GM18519 (cell line): ENCODE measurements at regions not wholly inside any gene's neighbourhood (a gene's known extent, or its start where the extent isn't known, plus 50 kb on each side); places are given as distances from the start of the nearest gene placed in this dataset.

ENCODE experiments used
- ATAC-seq: cut with Tn5 transposase; IDR thresholded peaks from one replicate; pipeline ENCODE4 v1.9.1; 2021; ENCODE audit warnings: mild to moderate bottlenecking, moderate library complexity; ENCODE audit not compliant: unreplicated experiment, low FRiP score

DNA sequence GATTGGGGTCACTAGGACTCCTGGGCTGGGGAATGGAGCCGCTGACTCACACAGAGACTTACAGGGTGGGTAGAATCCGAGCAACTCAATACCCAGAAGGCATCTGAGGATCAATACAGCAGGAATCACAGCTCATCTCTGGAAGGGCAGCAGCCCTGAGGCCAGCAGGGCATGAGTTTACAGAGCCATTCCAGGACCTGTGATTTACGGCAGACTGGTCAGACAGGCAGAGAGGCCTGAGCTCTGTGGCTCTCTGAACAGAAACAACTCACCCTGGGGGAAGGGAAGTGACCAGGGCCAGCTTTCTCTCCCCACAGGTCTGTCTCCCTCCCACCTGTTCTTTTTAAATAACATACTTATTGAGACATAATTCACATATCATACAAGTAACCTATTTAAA, 88.2 kb upstream of the CXCL12 start:
- no peak for ATAC-seq

DNA sequence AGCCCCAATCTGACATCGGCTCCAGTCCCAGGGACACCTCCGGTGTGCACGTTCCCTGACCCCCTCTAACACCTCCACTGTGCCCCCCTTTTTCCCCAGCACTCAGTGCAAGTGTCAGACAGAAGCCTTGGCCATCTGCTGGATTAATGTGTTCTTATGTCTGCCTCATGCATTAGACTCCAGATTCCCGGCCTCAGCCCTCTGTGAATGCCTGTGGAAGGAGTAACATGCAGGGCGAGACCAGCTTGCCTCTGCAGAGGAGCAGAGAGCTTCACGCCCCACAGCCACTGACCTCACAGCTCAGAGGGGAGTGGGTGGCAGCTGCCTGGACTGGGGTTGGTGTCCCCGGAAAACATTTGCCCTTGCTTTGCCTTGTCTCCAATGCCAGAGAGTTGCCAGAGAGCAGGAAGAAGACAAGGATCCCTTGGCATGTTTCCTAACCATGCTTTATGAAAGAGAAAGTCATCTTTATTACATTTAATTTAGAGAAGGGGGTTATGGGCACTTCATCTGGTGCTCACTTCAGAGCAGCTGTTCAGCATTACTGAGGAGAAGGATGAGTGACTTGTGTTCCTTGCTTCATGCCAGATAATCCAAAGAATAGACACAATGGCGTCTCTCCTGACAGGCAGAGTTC, 91.6 kb upstream of the CXCL12 start:
- ATAC-seq: no peak

DNA sequence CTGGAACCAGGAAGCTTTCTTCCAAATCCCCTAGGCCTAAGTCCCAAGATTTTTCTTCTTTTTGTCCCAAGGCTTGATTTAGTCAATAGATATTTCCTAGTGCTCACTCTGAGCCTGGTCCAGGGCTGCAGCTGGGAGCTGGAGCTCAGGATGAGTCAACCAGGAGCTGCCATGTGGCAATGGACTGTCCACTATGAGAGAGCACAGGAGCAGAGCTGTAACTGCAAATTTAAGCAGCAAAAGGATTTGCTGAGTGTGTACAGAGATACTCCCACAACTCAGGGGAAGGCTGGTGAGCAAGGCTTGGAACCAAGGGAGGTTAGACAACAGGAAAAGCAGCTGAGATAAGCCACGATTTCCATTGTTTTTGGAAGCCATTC, 92.1 kb upstream of the CXCL12 start:
- ATAC-seq: no peak

DNA sequence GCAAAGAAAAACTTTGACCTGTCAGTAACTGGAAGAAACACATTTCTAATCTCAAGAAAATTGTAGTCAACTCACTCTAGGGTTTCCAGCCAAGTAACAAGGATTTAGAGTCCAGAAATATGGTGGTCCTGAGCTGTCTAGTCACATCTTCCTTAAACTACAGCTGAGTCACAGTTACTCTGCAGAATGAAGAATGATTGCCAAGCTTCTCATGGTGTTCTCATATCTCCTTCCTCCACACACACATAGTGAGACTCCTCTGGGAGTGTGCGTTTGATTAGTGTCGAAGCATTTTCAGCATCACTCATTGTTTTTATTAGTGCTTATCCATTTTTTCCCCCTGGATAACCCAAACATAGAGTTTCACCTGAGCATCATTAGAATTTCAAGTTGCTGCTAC, 93.1 kb upstream of the CXCL12 start:
- ATAC-seq: no peak

DNA sequence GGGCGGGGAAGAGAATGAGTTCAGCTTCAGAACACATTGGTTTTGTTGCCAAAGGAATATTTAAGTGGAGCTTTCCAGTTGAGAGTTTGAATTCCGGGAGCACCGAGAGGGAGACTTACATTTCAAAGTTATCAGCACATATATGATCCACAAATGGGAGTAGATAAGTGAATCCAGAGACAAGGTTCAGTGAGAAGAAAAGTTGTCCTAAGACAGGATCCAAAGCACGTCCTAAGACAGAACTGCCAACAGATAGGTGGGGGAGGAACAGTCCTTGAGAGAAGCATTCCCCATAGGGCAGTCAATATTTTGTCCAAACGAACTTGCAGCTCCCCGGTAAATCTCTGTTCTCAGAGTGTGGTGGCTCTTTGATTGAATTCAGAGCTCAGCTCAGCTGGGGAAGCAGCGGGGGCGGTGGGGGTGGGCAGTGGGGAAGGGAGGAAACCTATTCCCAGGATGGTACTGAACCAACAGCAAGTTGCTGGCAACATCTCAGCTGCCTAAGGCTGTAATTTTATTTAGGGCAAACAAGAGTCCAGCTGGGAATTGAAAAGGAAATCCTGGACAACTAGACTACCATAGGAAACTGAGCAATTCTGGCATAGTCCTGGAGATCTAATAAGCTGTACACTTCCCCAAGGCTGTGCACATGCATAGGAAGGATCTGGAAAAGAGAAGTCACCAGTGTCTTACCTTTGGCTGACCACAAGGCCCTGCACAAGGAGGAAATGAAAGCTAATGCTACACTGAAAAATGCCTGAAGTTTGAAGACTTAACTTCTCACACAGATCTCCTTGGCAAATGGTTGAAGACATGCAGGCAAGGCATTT, 94.2 kb upstream of the CXCL12 start:
- no peak for ATAC-seq

DNA sequence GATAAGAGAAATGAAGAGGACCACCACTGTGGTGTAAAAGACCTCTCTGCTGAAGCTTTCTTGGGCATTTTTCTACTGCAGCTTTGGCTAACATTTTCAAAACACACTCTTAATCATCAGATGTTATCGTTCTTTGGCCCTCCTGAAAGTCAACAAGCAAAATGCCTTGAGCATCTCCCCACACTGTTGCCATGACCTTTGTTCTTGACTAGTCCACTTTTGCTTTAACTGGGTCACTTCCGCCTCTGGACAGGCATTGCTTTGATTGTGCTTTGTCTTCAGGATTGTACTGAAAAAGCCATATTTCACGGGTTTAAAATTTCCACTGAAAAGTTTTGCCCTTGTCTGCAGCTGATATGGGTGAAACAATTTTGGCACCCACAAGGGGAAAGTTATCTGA, 107.8 kb upstream of the CXCL12 start:
- ATAC-seq: no peak

DNA sequence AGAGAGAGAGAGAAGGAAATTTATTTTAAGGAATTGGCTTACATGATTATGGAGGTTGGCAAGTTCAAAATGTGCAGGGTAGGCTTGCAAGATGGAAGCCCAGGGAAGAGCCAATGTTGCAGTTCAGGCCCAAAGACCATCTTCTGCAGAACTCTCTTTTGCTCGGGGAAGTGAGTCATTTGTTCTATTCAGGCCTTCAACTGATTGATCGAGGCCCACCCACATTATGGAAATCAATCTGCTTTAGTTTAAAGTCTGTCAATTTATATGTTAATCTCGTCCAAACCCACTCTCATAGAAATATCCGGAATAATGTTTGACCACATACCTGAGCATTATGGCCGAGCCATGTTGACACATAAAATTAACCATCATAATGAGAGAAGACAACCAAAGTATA, 113.3 kb upstream of the CXCL12 start:
- no peak for ATAC-seq

DNA sequence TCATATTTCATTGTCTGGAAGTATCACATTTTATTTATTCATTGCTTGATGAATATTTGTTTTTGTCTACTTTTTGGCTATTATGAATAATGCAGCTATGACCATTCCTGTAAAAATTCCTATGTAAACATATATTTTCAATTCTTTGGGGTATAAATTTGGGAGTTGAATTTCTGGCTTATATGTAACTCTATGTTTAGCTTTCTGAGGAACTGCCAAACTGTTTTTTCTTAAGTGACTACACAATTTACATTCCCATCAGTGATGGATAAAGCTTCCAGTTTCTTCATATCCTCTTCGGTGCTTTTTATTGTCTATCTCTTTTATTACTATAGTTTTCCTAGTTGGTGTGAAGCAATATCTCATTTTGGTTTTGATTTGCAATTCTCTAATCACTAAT, 115.6 kb upstream of the CXCL12 start:
- ATAC-seq: no peak

- no peak for ATAC-seq
Measured at GRCh38 chr10:44506386-44506785, 121.5 kb upstream of the CXCL12 start.

- ATAC-seq: no peak
Measured at GRCh38 chr10:44510379-44511115, 125.7 kb upstream of the CXCL12 start.

DNA sequence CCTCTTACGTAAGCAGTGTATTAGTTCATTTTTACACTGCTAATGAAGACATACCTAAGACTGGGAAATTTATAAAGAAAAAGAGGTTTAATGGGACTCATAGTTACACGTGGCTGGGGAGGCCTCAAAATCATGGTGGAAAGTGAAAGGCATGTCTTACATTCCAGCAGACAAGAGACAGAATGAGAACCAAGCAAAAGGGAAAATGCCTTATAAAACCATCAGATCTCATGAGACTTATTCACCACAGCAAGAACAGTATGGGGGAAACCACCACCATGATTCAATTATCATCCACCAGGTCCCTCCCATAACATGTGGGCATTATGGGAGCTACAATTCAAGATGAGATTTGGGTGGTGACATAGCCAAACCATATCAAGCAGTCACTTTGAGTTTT, 126.3 kb upstream of the CXCL12 start:
- no peak for ATAC-seq

GRCh38 chr10:44511601-44512000, 126.7 kb upstream of the CXCL12 start:
- no peak for ATAC-seq

DNA sequence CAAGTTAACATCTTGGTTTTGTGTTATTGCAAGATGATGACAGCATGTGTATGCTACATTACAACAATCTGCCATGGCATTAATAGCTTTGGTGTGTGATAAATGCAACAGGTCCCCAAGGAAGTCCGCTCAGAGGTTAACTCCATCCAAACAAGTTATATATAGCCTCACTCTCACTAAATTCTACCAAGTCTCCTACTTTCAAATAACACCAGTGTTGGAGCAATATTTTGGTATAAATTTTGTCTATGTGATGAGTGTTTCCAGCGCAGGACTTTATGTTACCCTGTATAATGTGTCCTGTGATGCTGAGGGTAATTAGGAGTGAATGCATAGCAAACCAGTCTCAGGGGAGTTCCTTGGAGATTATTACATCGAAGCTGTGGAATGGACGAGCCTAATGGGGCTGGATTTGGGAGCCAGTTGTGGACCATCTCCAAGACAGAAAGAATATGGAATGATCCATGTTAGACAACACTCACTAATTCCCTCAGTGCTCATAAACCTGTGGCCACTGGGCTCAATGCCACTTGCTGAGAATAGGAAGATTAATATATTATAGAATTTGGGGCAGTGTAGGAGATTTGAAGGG, 127.6 kb upstream of the CXCL12 start:
- ATAC-seq: no peak

GRCh38 chr10:44513591-44513990, 128.7 kb upstream of the CXCL12 start:
- ATAC-seq: no peak

DNA sequence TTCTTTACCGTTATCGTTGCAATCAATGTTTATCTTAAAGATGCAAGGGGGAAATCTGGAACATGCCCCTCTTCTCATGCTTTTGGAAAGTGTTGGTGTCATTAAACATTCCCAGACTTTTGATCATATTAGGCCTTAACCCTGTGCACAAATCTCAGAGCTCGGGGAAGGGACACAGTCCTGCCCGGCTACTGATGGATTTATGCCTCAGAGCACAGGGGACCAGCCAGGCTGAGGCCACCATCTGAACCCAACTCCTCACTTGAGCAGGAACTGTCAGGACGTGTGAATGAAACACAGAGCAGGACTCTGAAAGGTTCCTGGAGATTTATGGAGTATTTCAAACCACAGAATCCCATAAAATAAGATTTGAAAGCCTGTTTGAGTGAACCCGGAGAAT, 132.0 kb upstream of the CXCL12 start:
- ATAC-seq: no peak

GRCh38 chr10:44517635-44518034, 132.7 kb upstream of the CXCL12 start:
- ATAC-seq: no peak

DNA sequence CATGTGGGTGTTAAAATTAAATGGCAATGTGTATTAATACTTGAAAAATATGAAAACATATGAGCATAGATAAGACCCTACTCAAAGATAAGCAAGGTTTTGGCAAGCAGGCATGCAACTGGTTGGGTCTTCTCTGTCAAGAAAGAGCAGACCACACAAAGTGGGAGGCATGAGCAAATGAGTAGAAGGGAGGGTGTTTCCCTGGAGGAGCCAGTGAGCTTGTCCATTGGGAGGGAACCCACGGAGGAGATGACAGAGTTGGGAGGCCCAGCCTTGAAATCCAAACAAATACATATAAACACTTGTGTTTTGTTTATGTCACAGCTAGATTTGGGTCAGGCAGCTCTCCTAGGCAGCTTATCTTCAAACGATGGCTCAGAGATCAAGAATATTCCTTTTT, 134.5 kb upstream of the CXCL12 start:
- ATAC-seq: no peak

GRCh38 chr10:44520651-44521050, 135.8 kb upstream of the CXCL12 start:
- ATAC-seq: no peak

GRCh38 chr10:44539178-44539577, 154.3 kb upstream of the CXCL12 start:
- no peak for ATAC-seq

DNA sequence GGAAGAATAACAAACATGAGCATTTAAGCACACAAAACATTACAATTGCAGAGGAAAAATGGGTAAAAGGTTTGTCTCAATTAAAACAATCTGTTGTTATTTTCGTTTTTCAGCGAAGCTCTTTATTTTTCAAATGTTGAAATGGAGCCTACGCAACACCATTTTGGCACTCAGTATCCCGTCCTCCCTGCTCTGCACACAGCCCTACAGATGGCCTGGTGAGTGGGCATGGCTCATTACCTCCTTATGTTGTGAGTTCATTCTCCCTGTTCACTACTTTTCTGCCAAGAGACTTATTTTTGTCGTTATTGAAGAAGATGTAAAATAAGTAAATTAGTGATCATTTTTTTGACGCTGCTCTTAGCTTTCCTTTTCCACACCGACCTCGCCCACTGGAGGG, 167.8 kb upstream of the CXCL12 start:
- no peak for ATAC-seq

DNA sequence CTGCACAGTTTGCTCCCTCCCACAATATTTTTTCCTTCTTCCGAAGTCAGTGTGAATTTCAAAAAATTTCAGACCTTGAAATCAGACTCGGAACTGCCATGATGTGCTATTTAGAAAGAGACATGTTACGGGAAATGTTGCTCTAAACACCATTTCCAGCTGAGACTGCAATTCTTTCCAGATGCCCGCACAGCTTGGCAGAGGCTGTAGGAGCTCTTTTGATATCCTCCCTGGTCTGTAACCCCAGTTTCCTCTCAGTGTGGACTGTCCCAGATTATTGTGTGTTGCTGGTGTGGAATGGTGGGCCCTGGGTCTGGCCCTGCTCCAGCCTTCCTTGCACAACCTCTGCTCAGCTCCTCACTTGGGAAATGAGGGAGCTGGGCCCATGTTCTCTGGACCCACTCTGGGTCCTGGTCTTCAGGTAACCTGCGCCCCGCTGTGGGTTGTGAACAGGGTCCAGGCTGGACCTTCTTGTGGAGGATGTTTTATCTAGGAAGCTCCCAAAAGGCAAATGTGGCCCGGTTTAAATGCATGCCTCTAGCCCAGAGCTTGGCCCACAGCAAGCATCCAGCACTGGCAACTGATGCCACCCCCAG, 172.8 kb upstream of the CXCL12 start:
- ATAC-seq: no peak
